IMR-90 (cell line): ENCODE measurements at regions not wholly inside any gene's neighbourhood (a gene's known extent, or its start where the extent isn't known, plus 50 kb on each side); places are given as distances from the start of the nearest gene placed in this dataset.

Source experiments
- ATAC-seq: fragments of 200-7000 bp; cut with Tn5 transposase; 2 replicates; pipeline ENCODE4 v1.9.1; 2020; ENCODE audit warnings: low read depth, mild to moderate bottlenecking, moderate library complexity
- BruUV-seq: library from RNA; stranded (reverse); fragments of 400-500 nt; replicated peaks from 2 replicates; lab custom pipeline; 2021; lab: Mats Ljungman, UMichigan
- CTCF ChIA-PET: fragments of 300-600 bp; formaldehyde crosslinking; extraction: SDS; loops from one replicate; lab custom pipeline; 2021; ENCODE audit warnings: antibody characterized with exemption; lab: Yijun Ruan, JAX
- POLR2A ChIA-PET: fragments of 300-600 bp; sonication (Branson Sonifier 250); formaldehyde crosslinking; loops from one replicate; lab custom pipeline; 2022; ENCODE audit warnings: antibody characterized with exemption; ENCODE audit not compliant: unreplicated experiment; lab: Charles Lee
- DNase-seq: peaks from one replicate; pipeline ENCODE4 v3.0.0; 2013
- H2AFZ ChIP-seq: replicated peaks from 2 replicates; pipeline ENCODE3; 2013; ENCODE audit warnings: low read length, mild to moderate bottlenecking; ENCODE audit not compliant: poor library complexity
- H2AK5ac ChIP-seq: 2 replicates; pipeline ENCODE4 v1.6.1; 2013; ENCODE audit warnings: low read depth, low read length, inconsistent platforms
- H2AK9ac ChIP-seq: replicated peaks from 2 replicates; pipeline ENCODE3; 2013; ENCODE audit warnings: mild to moderate bottlenecking, low read depth, low read length, moderate library complexity; ENCODE audit not compliant: poor library complexity
- H2BK120ac ChIP-seq: 2 replicates; pipeline ENCODE4 v1.6.1; 2013; ENCODE audit warnings: low read depth, low read length, inconsistent platforms
- H2BK15ac ChIP-seq: 3 replicates; pipeline ENCODE4 v1.6.1; 2013; ENCODE audit warnings: low read depth, low read length, inconsistent platforms
- H2BK20ac ChIP-seq: 2 replicates; pipeline ENCODE4 v1.6.1; 2013; ENCODE audit warnings: low read depth, mild to moderate bottlenecking, inconsistent platforms, low read length, moderate library complexity
- H2BK5ac ChIP-seq: 2 replicates; pipeline ENCODE4 v1.6.1; 2013; ENCODE audit warnings: mild to moderate bottlenecking, low read depth, low read length, inconsistent platforms; ENCODE audit not compliant: poor library complexity, severe bottlenecking
- H3K14ac ChIP-seq: replicated peaks from 2 replicates; pipeline ENCODE4 v1.6.1; 2013; ENCODE audit warnings: low read depth, low read length, inconsistent platforms
- H3K18ac ChIP-seq: 2 replicates; pipeline ENCODE4 v1.6.1; 2013; ENCODE audit warnings: low read depth, low read length, control low read depth
- H3K23ac ChIP-seq: 2 replicates; pipeline ENCODE4 v1.6.1; 2013; ENCODE audit warnings: low read depth, low read length, inconsistent platforms
- H3K27ac ChIP-seq: 2 replicates; pipeline ENCODE4 v1.5.1; 2013; ENCODE audit warnings: mild to moderate bottlenecking, control low read depth, low read length; ENCODE audit not compliant: insufficient read depth
- H3K27me3 ChIP-seq: 2 replicates; pipeline ENCODE4 v1.6.1; 2013; ENCODE audit warnings: low read length; ENCODE audit not compliant: control insufficient read depth, insufficient read depth
- H3K36me3 ChIP-seq: 2 replicates; pipeline ENCODE4 v1.6.1; 2013; ENCODE audit warnings: low read length, mixed read lengths; ENCODE audit not compliant: control insufficient read depth, insufficient read depth
- H3K4ac ChIP-seq: 2 replicates; pipeline ENCODE4 v1.6.1; 2013; ENCODE audit warnings: low read depth, low read length, inconsistent platforms
- H3K4me1 ChIP-seq: 2 replicates; pipeline ENCODE4 v1.6.1; 2013; ENCODE audit warnings: low read length, mixed read lengths; ENCODE audit not compliant: control insufficient read depth, insufficient read depth
- H3K4me2 ChIP-seq: 2 replicates; pipeline ENCODE4 v1.6.1; 2013; ENCODE audit warnings: low read depth, mild to moderate bottlenecking, control low read depth, low read length, moderate library complexity
- H3K4me3 ChIP-seq: 2 replicates; pipeline ENCODE4 v1.5.1; 2013; ENCODE audit warnings: low read depth, mild to moderate bottlenecking, control low read depth, low read length, moderate library complexity; ENCODE audit not compliant: insufficient read depth
- H3K56ac ChIP-seq: 2 replicates; pipeline ENCODE4 v1.6.1; 2013; ENCODE audit warnings: low read length, inconsistent platforms; ENCODE audit not compliant: insufficient read depth; ENCODE audit errors: extremely low read depth
- H3K79me1 ChIP-seq, 2 experiments: 2 replicates each; pipeline ENCODE4 v1.6.1; 2013; ENCODE audit warnings: low read length in 2 of 2, inconsistent platforms in 1 of 2, low read depth in 1 of 2
- H3K9ac ChIP-seq: 2 replicates; pipeline ENCODE4 v1.6.1; 2013; ENCODE audit warnings: low read depth, low read length, control low read depth
- H3K9me1 ChIP-seq: 2 replicates; pipeline ENCODE4 v1.6.1; 2013; ENCODE audit warnings: low read length, inconsistent platforms; ENCODE audit not compliant: insufficient read depth
- H3K9me3 ChIP-seq: 2 replicates; pipeline ENCODE4 v1.6.1; 2013; ENCODE audit warnings: low read length; ENCODE audit not compliant: control insufficient read depth, insufficient read depth
- H4K20me1 ChIP-seq: 2 replicates; pipeline ENCODE4 v1.6.1; 2013; ENCODE audit warnings: low read length, inconsistent platforms; ENCODE audit not compliant: insufficient read depth
- H4K5ac ChIP-seq: 2 replicates; pipeline ENCODE4 v1.6.1; 2013; ENCODE audit warnings: mild to moderate bottlenecking, low read depth, low read length, control low read depth
- H4K8ac ChIP-seq, 2 experiments: 2 replicates each; pipeline ENCODE4 v1.6.1; 2013; ENCODE audit warnings: low read depth in 2 of 2, low read length in 2 of 2, control low read depth in 1 of 2, inconsistent platforms in 1 of 2
- H4K91ac ChIP-seq: 2 replicates; pipeline ENCODE4 v1.6.1; 2013; ENCODE audit warnings: low read depth, low read length, inconsistent platforms; ENCODE audit not compliant: insufficient read depth
- BHLHE40 ChIP-seq: fragments of 150-350 bp; IDR thresholded peaks from 2 replicates; pipeline ENCODE4 v1.6.1; 2016; ENCODE audit warnings: mild to moderate bottlenecking, low read depth, low read length
- CEBPB ChIP-seq: IDR thresholded peaks from 2 replicates; pipeline ENCODE4 v1.6.1; 2012; ENCODE audit warnings: low read depth, low read length, improper control_type of control experiment
- CHD1 ChIP-seq: IDR thresholded peaks from 2 replicates; pipeline ENCODE4 v1.6.1; 2012; ENCODE audit warnings: low read depth, low read length, improper control_type of control experiment
- CTCF ChIP-seq: conservative IDR thresholded peaks from 2 replicates; pipeline ENCODE4 v1.5.1; 2012; ENCODE audit warnings: mild to moderate bottlenecking, low read depth, low read length, improper control_type of control experiment
- ELK1 ChIP-seq: fragments of 150-350 bp; IDR thresholded peaks from 2 replicates; pipeline ENCODE4 v1.6.1; 2016; ENCODE audit warnings: low read depth, mild to moderate bottlenecking, low read length, moderate library complexity, borderline replicate concordance
- FOS ChIP-seq: fragments of 150-350 bp; IDR thresholded peaks from 2 replicates; pipeline ENCODE4 v1.6.1; 2016; ENCODE audit warnings: low read depth, low read length
- MAFK ChIP-seq: IDR thresholded peaks from 2 replicates; pipeline ENCODE4 v1.6.1; 2012; ENCODE audit warnings: low read depth, low read length, improper control_type of control experiment
- MAZ ChIP-seq: IDR thresholded peaks from 2 replicates; pipeline ENCODE4 v1.6.1; 2012; ENCODE audit warnings: low read depth, mild to moderate bottlenecking, low read length, improper control_type of control experiment, moderate library complexity, borderline replicate concordance
- MXI1 ChIP-seq: IDR thresholded peaks from 2 replicates; pipeline ENCODE4 v1.6.1; 2012; ENCODE audit warnings: low read depth, mild to moderate bottlenecking, low read length, moderate library complexity, borderline replicate concordance
- NFE2L2 ChIP-seq: fragments of 150-350 bp; IDR thresholded peaks from 2 replicates; pipeline ENCODE4 v1.6.1; 2016; ENCODE audit warnings: low read depth, mild to moderate bottlenecking, low read length
- POLR2A ChIP-seq: IDR thresholded peaks from 2 replicates; pipeline ENCODE4 v1.6.1; 2012; ENCODE audit warnings: mild to moderate bottlenecking, low read depth, low read length
- RAD21 ChIP-seq: IDR thresholded peaks from 2 replicates; pipeline ENCODE4 v1.6.1; 2012; ENCODE audit warnings: low read length, improper control_type of control experiment
- RCOR1 ChIP-seq: IDR thresholded peaks from 2 replicates; pipeline ENCODE4 v1.6.1; 2012; ENCODE audit warnings: mild to moderate bottlenecking, low read length, improper control_type of control experiment; ENCODE audit not compliant: insufficient replicate concordance
- RFX5 ChIP-seq: IDR thresholded peaks from 2 replicates; pipeline ENCODE4 v1.8.0; 2012; ENCODE audit warnings: low read depth, mild to moderate bottlenecking, low read length, moderate library complexity
- SMC3 ChIP-seq: fragments of 150-350 bp; IDR thresholded peaks from 2 replicates; pipeline ENCODE4 v1.6.1; 2016; ENCODE audit warnings: low read depth, mild to moderate bottlenecking, antibody characterized with exemption, low read length, moderate library complexity
- USF2 ChIP-seq: fragments of 150-350 bp; IDR thresholded peaks from 2 replicates; pipeline ENCODE4 v1.6.1; 2017; ENCODE audit warnings: mild to moderate bottlenecking, antibody characterized with exemption, low read length, low read depth
- WGBS, 2 experiments: methylation state at CpG; one replicate each; pipeline versions ENCODE4 v1.1.5 to v1.1.7; 2013; ENCODE audit warnings: missing lambda C conversion rate in 2 of 2; ENCODE audit not compliant: insufficient read length in 1 of 2; ENCODE audit errors: extremely low coverage in 2 of 2; 5-methylcytosine and 5-hydroxymethylcytosine counted together
- dilution Hi-C: fragments of 300-500 bp; cut with HindIII; formaldehyde crosslinking; loops from one replicate; pipeline ENCODE4 v1.14.3; 2018; ENCODE audit warnings: low sequenced_read_pairs; ENCODE audit not compliant: unreplicated experiment
- in situ Hi-C: fragments of 300-500 bp; cut with MboI; formaldehyde crosslinking; loops from 3 replicates; pipeline ENCODE4 v1.14.3; 2019; ENCODE audit warnings: low sequenced_read_pairs, inconsistent platforms, mixed read lengths
- intact Hi-C: fragments of 100-400 bp; cut with micrococcal nuclease; formaldehyde crosslinking; loops from 2 replicates; pipeline ENCODE4 v1.10.0; 2022

GRCh38 chr14:53215101-53215500 is 62.0 kb upstream of the DDHD1 start:
- no TSS peak for BruUV-seq
- H2BK120ac ChIP-seq, result no peak overlapping the region
- no peaks in the 10 kb centered on the region for H3K27me3 ChIP-seq
- no peak overlapping the region for H4K91ac ChIP-seq
- H3K36me3 ChIP-seq, result no peaks in the 10 kb centered on the region
- intact Hi-C loops (no loop called here), dilution Hi-C loops (no loop called here), in situ Hi-C loops (no loop called here)
- H3K4ac ChIP-seq, result no peak overlapping the region
- DNase-seq (no peak), ATAC-seq (no peak)
- no peak overlapping the region for H2AFZ ChIP-seq
- H3K56ac ChIP-seq, result no peak overlapping the region
- no peak overlapping the region for H2AK9ac ChIP-seq
- no peak overlapping the region for H3K14ac ChIP-seq
- no peak overlapping the region for H3K27ac ChIP-seq
- H3K4me3 ChIP-seq, result no peak overlapping the region
- no peak overlapping the region for H2BK15ac ChIP-seq
- TF ChIP-seq NFE2L2 (no peak), MAZ (no peak), RAD21 (no peak), MXI1 (no peak), SMC3 (no peak), RFX5 (no peak), FOS (no peak), ELK1 (no peak), MAFK (no peak), POLR2A (no peak), BHLHE40 (no peak), CEBPB (no peak), CHD1 (no peak), RCOR1 (no peak), CTCF (no peak), USF2 (no peak)
- H3K9me3 ChIP-seq, result no peaks in the 10 kb centered on the region
- H4K8ac ChIP-seq, result no peak overlapping the region
- ChIA-PET POLR2A (no interaction called here), CTCF (no interaction called here)
- H2AK5ac ChIP-seq, result no peak overlapping the region
- H4K20me1 ChIP-seq, result no peaks in the 10 kb centered on the region
- no peak overlapping the region for H2BK5ac ChIP-seq
- no peak overlapping the region for H3K23ac ChIP-seq
- H3K79me1 ChIP-seq, result no peaks in the 10 kb centered on the region
- H3K9ac ChIP-seq, result no peak overlapping the region
- H3K4me2 ChIP-seq, result no peak overlapping the region
- WGBS, 2 experiments, result 100% methylated on average over 1 of the region's 2 CpGs; no CpG with 5 or more reads in 1 of the 2 experiments
- no peaks in the 10 kb centered on the region for H3K9me1 ChIP-seq
- H2BK20ac ChIP-seq, result no peak overlapping the region
- no peak overlapping the region for H4K5ac ChIP-seq
- H3K4me1 ChIP-seq, result no peaks in the 10 kb centered on the region
- H3K18ac ChIP-seq, result no peak overlapping the region
